ENCODE measurements at regions not wholly inside any gene's neighbourhood (a gene's known extent, or its start where the extent isn't known, plus 50 kb on each side); places are given as distances from the start of the nearest gene placed in this dataset.
A peak's percentile ranks its signal among the peaks of the same experiment; 100 is the strongest.
"Not testable (repeated sequence)": the region's sequence is repeated elsewhere in the genome, so short reads cannot be mapped to it uniquely, and the experiment has no call there.

DNA sequence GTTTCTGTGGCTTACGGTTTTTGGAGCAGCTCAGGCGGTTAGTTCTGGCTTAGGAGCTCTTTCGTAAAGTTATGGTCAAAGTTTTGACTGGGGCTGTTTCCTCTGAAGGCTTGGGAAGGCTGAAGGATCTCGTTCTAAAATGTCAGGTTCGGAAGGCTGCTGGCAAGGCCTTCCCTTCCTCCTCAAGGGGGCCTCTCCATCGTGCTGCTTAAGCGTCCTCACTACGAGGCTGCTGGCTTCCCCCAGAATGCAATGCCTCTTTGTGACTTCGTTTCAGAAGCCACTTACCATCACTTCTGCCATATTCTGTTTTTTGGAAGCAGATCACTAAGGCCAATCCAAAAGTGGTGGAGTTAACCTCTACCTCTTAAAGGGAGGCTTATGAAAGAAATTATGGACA lies 1196.4 kb upstream of the TENM3 start:
- DNase-seq (ENCODE audit: low read depth, low spot score), result no peak

DNA sequence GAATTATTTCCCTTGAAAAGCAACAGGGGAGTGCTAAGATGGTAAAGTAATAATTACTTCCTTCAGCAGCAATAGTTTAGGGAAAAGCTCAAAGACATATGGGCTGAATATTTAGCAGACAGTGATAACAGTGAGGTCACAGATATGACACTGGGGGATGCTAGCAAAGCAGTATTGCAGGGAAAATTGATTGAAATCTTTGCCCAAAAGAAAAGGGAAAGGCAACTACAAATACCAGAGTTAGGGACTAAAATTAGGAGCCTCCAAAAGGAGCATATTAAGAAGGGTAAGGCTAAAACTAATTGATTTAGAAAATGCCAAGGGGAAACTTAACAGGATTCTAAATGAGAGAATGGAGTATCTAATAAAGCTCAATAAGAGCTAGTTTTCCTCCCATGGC lies 1191.3 kb upstream of the TENM3 start:
- no peak for DNase-seq (ENCODE audit: low read depth, low spot score)

DNA sequence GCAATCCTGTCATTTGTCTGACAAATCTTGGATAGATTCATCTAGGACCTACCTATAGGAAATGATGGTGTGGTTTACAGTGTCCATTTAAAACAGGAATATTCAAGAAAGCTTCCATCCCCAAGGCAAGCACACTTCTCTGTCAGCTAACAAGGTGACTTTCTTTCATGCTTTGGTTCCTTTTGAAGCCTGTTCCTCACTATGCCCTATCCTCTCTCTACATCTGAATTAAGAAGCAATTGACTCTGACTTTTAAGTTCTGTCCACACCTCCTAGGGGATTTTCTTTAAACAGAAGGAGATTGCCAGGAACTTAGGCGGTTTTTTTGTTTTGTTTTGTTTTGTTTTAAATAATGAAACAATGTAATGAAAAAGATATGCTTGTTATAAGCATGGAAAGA lies 1181.4 kb upstream of the TENM3 start:
- DNase-seq (ENCODE audit: low read depth, low spot score), result no peak

DNA sequence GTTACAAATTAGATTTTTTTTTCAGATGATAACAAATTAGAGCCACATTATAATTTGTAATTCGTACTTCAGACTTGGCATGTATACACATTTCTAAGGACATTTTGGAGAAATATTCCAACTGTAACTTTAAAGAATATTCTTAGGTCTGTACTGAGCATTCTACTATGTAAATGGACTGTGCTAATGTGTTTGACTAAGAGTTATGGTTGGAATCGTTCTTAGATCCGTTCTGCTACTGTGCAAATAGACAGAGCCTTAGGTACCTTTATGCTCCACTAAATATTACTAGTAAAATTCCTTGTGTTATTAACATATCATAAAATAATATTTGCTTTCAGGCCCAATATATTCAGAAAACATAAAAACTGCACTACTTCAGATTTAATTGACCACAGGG lies 1180.0 kb upstream of the TENM3 start:
- DNase-seq (ENCODE audit: low read depth, low spot score), result no peak

DNA sequence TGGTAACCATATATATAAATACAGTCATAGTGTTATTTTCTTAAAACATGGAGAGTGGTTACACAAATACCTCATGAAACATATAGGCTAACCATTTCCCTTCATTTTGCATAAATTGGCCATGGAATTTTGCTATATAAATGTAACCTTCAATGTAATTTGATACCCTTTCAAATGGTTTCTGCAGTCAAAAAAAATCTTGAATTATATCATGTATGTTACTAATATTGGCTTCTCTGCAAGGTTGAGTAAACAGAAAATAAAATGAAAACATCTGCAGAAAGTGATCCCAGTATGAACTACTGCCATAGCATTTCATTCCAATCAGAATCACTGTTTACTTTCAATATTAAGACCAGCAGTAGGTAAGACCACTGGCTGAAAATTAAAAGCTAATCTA lies 1165.9 kb upstream of the TENM3 start:
- DNase-seq (ENCODE audit: low read depth, low spot score), result no peak

DNA sequence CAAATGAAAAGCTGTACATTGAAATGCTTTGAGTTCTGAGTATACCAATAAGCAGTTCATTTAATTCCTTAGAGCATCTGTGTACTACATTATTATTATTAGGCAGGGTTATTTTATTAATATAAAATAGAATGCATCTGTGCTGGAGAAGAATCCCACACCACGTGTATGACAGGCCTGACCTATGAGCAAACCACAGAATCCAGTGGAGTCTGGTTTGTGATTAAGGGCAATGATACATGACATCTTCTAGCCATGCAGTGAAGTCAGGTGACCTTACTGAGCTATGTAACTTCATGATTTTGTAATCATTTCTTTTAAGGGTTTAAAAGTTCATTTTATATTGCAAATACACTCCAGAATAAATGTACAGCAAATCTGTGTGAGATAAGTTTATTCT lies 1165.0 kb upstream of the TENM3 start:
- DNase-seq (ENCODE audit: low read depth, low spot score), result no peak

DNA sequence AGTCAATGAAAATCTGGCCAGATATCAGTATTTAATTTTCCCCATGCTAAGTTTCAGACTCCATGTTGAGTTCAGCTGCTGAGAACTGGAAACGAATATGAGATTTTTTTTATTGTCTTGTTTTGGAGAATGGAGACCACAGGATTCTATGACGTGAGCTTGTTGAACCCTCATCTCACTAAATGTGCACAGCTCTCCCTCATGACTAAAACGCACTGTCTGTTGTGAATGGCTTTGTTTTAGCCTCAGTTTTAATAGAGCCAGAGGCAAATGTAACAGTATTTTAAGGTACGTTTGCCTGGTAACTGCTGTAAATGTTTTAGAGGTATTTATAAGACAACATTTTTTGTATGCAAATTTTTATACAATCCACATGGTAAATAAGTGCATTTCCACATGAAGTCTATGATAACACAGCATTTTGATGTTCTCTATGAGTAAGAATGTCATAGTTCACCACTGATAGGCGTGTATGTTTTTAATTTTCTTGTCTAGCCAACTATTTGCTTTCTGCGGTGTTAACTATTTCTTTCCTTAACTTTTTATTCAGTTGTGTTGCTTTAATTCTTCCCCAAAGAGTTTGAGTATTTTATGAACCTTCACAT lies 1159.3 kb upstream of the TENM3 start:
- DNase-seq (ENCODE audit: low read depth, low spot score), result no peak

DNA sequence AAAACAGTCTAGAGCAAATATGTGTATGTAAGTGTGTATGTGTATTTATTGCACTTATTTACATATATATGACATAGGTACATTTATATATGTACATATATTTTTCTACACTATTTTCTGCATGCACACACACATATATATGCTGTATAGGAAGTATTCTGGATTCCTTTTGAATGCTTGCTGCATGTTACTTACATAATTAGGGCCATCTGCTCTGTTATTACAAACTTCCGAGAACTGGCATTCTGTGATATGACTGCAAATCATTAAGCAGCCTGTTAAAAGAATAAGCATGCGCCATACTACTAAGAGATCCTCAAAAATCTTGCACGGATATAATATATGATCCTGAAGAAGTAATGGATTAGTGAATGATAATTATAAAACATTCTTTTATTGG lies 1157.6 kb upstream of the TENM3 start:
- DNase-seq (ENCODE audit: low read depth, low spot score), result no peak

DNA sequence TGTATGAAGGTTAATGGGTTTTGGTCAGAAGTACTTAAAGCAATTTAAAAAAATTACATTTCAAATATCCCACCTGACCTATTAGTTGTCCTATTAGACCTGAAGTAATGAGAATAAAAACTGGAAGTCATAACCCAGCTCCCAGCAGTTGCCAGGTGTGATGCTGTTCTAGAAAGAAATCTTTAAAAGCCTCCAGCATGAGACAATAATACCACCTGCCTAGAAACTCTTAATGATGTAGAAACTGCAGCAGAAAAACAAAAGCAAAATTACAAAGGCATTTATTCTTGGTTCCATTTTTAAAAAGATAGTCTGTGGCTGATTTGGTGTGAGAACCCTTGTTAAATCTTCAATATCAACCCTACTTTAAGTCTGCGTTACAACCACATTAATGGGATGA lies 1137.7 kb upstream of the TENM3 start:
- DNase-seq (ENCODE audit: low read depth, low spot score), result no peak

DNA sequence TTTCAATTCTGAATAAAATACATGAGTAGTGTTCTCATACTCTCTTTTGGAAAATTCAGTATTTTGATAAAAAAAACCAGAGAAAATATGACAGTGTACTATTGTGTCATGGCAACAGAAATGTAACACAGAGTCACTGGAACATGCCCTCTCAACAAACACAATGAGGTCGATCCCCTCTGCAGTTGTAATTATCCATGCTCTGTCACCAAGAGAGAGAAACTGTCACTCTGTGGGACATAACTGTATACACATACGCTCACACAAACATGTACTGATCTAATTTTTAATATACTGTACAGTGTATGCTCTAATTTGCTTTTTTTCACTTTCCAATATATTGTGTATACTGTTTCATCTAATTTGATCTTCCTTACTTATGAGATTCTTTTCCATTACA lies 1136.8 kb upstream of the TENM3 start:
- DNase-seq (ENCODE audit: low read depth, low spot score), result no peak

DNA sequence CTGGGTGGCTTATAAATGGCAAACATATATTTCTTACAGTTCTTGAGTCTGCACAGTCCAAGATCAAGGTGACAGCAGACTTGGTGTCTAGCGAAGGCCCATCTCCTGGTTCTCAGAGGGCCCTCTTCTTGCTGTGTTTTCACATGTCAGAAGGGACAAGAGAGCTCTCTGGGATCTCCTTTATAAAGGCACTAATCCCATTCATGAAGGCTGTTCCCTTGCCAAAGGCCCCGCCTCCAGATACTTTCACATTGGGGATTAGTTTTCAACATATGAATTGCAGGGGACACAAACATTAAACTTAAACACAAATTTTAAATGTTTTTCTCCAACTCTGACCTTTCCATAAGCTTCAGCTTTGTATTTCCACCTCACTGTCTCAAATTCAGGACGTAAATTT lies 1135.0 kb upstream of the TENM3 start:
- no peak for DNase-seq (ENCODE audit: low read depth, low spot score)

DNA sequence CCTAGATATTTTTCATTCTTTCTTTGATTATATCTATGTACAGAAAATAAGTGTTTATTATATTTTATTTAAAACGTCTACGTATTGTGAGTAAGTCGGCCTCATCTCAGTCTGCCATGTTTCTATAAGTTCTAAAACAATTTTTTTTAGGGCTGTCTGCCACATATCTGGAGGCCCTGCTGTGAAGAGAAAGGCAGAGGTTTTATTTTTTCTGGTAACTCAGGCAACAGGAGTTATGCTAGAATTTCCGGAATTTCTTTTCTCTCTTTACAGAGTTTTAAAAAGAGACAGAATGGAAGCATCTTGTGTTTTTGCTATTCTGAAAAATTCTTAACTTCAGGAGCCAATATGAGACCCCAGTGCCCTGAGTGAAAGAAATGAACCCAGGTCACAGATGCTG lies 1124.0 kb upstream of the TENM3 start:
- DNase-seq (ENCODE audit: low read depth, low spot score), result no peak

DNA sequence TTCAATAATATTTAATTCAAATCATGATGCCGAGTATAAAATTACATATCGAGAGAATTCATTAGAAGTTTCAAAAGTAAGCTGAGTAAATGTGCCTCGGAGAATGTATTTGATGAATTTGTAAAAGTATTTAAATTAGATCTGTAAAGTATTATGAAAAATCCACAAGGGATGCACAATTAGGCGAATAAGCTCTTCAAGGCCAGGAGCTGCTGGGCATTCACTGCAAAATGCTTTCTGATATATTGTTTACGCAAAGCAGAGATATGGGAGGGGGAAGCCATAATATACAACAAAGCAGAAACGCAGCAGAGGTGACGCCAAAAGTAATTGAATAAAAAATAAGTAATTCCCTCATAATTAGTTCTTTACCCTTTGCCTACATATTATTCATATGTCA lies 1121.5 kb upstream of the TENM3 start:
- DNase-seq (ENCODE audit: low read depth, low spot score), result no peak

DNA sequence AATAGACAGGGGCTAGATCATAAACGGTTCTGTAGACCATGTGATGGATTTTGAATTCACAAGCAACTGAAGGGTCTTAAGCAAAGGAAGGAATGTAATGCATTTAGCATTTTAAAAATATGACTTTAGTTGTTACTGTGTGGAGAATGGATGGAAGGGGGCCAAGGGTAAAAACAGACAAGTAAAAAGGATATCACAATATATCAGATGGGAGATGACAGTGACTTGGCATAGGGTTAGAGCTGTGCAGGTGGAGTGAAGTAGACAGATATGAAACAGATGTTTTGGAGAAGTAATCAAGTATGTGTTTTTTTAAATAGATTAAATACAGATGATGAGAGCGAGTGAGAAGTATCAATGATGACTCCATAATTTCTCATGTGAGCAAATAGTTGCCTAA lies 1116.0 kb upstream of the TENM3 start:
- DNase-seq (ENCODE audit: low read depth, low spot score), result no peak

DNA sequence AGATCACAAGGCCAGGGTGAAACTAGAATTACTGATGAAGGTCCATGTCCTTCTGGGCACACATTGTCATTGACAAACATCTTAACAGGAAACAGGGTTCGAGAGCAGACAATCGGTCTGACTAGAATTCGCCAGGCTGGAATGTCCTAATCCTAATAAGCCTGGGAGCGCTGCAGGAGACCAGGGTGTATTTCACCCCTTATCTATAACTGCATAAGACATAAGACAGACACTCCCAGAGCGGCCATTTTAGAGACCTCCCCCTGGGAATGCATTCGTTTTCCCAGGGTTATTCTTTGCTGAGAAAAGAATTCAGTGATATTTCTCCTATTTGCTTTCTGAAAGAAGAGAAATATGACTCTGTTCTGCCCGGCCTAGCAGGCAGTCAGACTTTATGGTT lies 1112.9 kb upstream of the TENM3 start:
- not testable (repeated sequence) for DNase-seq (ENCODE audit: low read depth, low spot score)

DNA sequence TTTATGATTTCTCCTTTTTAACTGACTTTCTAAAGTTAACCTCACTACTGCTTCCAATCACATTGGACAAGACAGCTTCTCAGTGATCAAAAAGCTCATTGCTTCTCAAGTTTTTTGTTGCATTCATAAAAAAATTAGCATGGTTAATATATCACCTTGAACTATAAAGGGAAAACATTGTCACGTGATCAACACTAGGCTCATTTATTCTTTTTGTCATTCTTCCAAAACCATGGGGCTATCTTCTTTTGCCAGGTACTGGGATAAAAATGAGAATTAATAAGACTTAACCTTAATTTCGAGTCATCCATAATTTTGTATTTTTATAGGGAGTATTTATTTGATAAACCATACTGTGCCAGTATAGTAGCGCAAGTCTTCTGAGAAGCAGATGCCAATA lies 1105.9 kb upstream of the TENM3 start:
- DNase-seq (ENCODE audit: low read depth, low spot score), result no peak

DNA sequence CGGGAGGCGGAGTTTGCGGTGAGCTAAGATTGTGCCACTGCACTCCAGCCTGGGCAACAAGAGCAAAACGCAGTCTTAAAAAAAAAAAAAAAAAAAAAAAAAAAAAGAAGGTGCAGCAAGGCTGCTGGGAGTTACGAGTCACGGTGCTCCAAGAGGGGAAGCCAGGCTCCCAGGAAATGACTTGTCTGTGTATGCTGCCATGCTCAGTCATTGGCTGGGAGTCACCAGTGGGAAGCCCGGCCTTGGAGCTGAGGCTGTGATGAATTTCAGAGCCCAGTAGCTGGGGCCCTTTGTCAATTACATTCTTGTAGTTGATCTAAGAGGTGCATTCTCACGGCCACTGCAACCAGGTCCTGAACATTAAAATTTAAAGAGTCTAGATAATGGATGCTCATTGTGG lies 1105.1 kb upstream of the TENM3 start:
- no peak for DNase-seq (ENCODE audit: low read depth, low spot score)

DNA sequence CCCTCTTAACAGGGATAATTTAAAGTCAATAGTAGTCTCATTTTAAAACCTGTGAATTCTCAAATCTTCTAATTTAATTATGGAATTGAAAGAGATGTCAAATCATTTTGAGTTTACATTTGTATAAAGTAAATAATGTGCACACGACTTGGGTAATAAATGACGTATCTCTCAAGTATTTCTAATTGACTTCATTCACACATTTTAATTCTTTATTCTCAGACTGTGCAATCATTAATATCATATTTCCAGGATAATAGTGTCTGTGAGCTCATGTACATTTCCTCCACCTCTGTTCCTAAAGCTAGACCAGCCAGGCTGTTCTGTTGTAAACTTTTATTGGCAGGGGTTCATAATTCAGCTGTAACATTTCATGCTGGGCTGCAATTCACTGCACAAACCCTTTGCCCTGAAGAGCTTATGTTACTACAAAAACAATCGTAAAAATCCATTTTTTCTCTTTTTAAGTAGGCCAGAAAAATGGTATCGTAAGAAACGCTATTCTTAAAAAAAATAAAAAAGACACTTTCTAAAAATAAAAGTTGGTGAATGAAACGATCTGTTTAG lies 1103.1 kb upstream of the TENM3 start:
- no peak for DNase-seq (ENCODE audit: low read depth, low spot score)

DNA sequence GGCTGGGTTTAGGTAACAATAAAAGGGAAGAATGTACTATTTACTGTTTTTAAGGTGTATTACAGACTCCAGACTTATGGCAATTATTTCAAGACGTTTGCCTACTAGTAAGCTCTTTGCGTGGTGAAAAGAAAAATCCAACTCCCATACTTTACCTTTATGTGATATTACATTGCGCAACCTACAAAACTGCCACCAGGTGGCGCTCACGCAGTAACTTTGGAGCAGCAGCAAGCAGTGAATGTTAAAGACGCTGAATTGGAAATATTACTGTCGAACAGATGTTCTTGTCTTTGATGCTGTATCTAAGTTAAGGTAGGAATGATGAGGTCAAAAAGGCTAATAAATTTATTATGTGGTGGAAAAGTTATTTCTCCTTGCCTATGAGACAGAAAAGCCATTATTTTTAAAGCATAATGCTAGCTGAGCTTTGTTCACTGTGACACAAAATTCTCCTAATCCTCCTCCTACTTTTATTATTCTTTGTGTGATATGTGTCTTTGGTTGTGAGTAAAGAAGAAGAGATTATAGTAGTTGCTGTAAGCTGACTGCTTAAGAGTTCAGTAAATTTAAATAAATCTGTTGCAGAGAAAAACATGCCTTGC lies 1099.8 kb upstream of the TENM3 start:
- peak; percentile 15 for DNase-seq (ENCODE audit: low read depth, low spot score)

DNA sequence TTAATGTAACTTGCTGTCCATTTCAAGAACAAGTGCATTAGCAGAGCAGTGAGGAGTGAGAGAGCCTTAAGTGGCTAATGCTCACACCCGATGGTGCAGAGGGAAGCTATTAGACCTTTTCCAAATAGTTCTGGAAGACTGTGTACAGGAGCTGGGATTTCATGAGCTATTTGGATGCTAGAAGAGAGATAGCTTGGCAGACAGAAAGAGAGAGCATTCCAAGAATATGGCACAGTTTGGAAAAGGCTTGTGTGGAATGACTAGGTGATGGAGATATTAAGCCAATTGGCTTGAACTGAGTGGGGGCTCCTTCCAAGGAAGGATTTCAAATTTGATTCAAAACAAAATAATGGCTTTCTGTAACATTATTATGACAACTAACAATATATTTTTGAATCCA lies 1097.2 kb upstream of the TENM3 start:
- DNase-seq (ENCODE audit: low read depth, low spot score), result no peak

DNA sequence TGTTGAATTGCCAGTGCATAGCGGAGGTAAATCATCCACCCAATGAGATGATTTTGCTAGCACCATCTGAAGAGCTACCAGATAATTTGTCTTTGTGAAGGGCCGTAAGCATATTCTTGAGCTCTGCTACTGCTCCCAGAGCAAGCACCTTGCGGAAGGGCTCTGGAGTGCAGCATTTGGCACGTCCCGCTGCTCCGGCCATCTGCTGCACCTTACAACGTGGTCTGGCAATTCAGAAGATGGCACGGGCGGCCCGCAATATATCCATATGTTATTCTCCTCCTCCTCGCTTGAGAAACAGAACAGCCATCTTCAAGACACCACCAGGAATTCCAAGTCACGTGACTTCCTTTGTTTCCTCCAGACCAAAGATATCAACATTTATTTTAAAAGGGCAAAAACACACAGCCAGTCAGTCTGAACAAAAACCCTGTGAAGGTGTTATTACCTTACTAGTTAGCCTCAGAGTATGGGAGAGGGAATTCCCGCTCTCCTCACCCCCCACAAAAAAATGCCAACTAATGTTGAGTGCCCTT lies 1095.7 kb upstream of the TENM3 start:
- DNase-seq (ENCODE audit: low read depth, low spot score), result no peak

DNA sequence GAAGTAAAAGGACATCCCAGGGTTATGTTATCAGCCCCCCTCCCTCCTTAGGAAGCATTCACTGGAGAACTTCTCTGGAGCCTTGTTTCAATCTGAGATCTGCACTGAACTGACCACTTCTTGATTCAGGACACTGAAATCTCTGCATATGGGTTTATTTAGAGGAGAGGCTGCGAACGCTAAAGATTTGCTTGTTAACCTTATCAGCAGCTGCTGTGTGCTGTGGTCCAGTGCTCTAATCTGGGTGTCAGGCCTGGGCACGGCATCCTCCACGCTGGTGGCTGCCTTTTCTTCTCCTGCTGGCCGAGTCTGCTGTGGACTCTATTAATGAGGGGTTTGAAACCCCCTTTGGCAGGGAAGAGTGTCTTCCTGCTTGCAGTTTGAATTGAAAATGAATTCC lies 1094.7 kb upstream of the TENM3 start:
- no peak for DNase-seq (ENCODE audit: low read depth, low spot score)

DNA sequence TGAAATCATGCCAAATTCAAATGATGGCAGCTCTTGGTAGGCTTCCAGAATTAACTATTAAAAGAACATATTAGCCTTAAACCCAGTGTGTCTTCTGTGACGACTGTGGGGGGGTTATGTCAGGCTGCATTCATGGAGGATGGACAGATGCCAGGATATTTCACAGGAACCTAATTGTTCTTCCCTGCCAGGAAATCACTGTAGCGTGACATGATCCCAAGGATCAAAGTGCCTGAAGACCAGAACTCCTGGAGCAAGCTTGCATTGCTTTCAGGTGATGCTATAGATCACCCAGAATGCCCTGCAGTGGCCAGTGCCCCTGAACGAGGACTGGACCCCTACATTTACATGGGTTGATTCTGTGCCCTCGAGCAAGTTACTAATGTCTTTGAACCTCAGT lies 1093.0 kb upstream of the TENM3 start:
- no peak for DNase-seq (ENCODE audit: low read depth, low spot score)

DNA sequence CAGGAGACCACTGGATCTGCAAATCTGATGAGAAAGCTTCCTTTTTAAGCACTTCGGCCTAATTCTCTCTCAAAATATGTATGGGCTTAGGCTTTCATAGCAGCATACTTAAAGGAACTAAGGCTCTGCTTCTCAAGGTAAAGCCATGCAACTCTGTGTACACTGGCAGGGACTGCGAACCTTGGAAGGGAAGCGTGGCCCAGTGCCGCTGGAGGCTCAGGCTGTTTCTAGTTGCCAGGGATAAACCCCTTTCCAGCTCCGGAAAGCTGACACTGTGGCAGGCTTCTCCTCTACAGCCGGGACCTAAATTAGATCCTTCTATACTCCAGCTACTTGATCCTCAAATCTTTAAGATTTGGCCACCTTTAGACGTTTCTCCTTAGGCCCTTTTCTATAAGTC lies 1091.3 kb upstream of the TENM3 start:
- DNase-seq (ENCODE audit: low read depth, low spot score), result no peak
